ENCODE measurements at regions not wholly inside any gene's neighbourhood (a gene's known extent, or its start where the extent isn't known, plus 50 kb on each side); places are given as distances from the start of the nearest gene placed in this dataset.

GRCh38 chr2:120461546-120462537 lies 115.9 kb downstream of the INHBB start:
- Histone ChIP-seq H3K36me3 (ENCODE audit: control insufficient read depth in 2 of 2, insufficient read depth in 1 of 2, low read length in 2 of 2) (no peaks in the 10 kb centered on the region), H3K4me1 (ENCODE audit: control insufficient read depth, insufficient read depth, low read length) (no peaks in the 10 kb centered on the region), H3K4me3 (ENCODE audit: low read depth, low read length) (no peak overlapping the region), H3K9me3 (ENCODE audit: control insufficient read depth, insufficient read depth, low read depth, low read length) (no peaks in the 10 kb centered on the region), H3K27ac (ENCODE audit: extremely low read depth, low read depth, low read length) (no peak overlapping the region)
- ChIA-PET CTCF (interaction anchor here (0.9 kb wide), 1 partner anchor 85 kb away, joined by 4 read pairs; no protein-coding TSS in a partner anchor), POLR2A (no interaction called here)
- no peak for TF ChIP-seq SCRT2 (tag by site-specific recombination; IDR thresholded peaks at IDR 0.05)
- 0 out of 2 replicates have a peak, but pooled peaks have one; percentile 39 for TF ChIP-seq ZNF580 (tag by site-specific recombination; IDR thresholded peaks at IDR 0.05)
- no peak for TF ChIP-seq ZNF610 (tag by site-specific recombination; IDR thresholded peaks at IDR 0.05; ENCODE audit: borderline replicate concordance)

- Histone ChIP-seq H3K4me3 (ENCODE audit: low read depth, low read length) (no peak overlapping the region), H3K4me1 (ENCODE audit: control insufficient read depth, insufficient read depth, low read length) (no peaks in the 10 kb centered on the region), H3K27ac (ENCODE audit: extremely low read depth, low read depth, low read length) (no peak overlapping the region), H3K36me3 (ENCODE audit: control insufficient read depth in 2 of 2, insufficient read depth in 1 of 2, low read length in 2 of 2) (no peaks in the 10 kb centered on the region), H3K9me3 (ENCODE audit: control insufficient read depth, insufficient read depth, low read depth, low read length) (no peaks in the 10 kb centered on the region)
- POLR2A ChIA-PET: no interaction called here
- TF ChIP-seq ZNF266 (tag by site-specific recombination; IDR thresholded peaks at IDR 0.05; ENCODE audit: low read depth) (no peak), ZNF501 (tag by site-specific recombination; IDR thresholded peaks at IDR 0.05) (no peak), ZNF24 (tag by site-specific recombination; IDR thresholded peaks at IDR 0.05) (no peak), ZNF302 (tag by site-specific recombination; IDR thresholded peaks at IDR 0.05; ENCODE audit: low read depth) (no peak)
- CTCF ChIA-PET: interaction anchor here (0.7 kb wide), 2 partner anchors 50 to 101 kb away, joined by 3 to 4 read pairs; no protein-coding TSS in a partner anchor
Measured at GRCh38 chr2:120463527-120463926, 117.6 kb downstream of the INHBB start.

- Histone ChIP-seq H3K9me3 (ENCODE audit: control insufficient read depth, insufficient read depth, low read depth, low read length) (no peaks in the 10 kb centered on the region), H3K36me3 (ENCODE audit: control insufficient read depth in 2 of 2, insufficient read depth in 1 of 2, low read length in 2 of 2) (no peaks in the 10 kb centered on the region), H3K4me3 (ENCODE audit: low read depth, low read length) (no peak overlapping the region), H3K4me1 (ENCODE audit: control insufficient read depth, insufficient read depth, low read length) (no peaks in the 10 kb centered on the region), H3K27ac (ENCODE audit: extremely low read depth, low read depth, low read length) (no peak overlapping the region)
- ChIA-PET POLR2A (no interaction called here), CTCF (interaction anchor here (0.7 kb wide), 2 partner anchors 8 to 51 kb away, joined by 3 read pairs; no protein-coding TSS in a partner anchor)
- TF ChIP-seq ZNF768 (tag by site-specific recombination; IDR thresholded peaks at IDR 0.05): no peak
Measured at GRCh38 chr2:120463996-120464395, 118.1 kb downstream of the INHBB start.

- Histone ChIP-seq H3K36me3 (ENCODE audit: control insufficient read depth in 2 of 2, insufficient read depth in 1 of 2, low read length in 2 of 2) (no peaks in the 10 kb centered on the region), H3K4me1 (ENCODE audit: control insufficient read depth, insufficient read depth, low read length) (no peaks in the 10 kb centered on the region), H3K27ac (ENCODE audit: extremely low read depth, low read depth, low read length) (no peak overlapping the region), H3K4me3 (ENCODE audit: low read depth, low read length) (no peak overlapping the region), H3K9me3 (ENCODE audit: control insufficient read depth, insufficient read depth, low read depth, low read length) (no peaks in the 10 kb centered on the region)
- POLR2A ChIA-PET: no interaction called here
- CTCF ChIA-PET: interaction anchor here (0.7 kb wide), 1 partner anchor 8 kb away, joined by 3 read pairs; no protein-coding TSS in a partner anchor
- no peak for TF ChIP-seq ZNF10 (tag by site-specific recombination; IDR thresholded peaks at IDR 0.05)
- no peak for TF ChIP-seq ZNF626 (tag by site-specific recombination; IDR thresholded peaks at IDR 0.05)
Measured at GRCh38 chr2:120464448-120464931, 118.6 kb downstream of the INHBB start.

GRCh38 chr2:120465012-120465700 lies 119.2 kb downstream of the INHBB start:
- Histone ChIP-seq H3K4me1 (ENCODE audit: control insufficient read depth, insufficient read depth, low read length) (no peaks in the 10 kb centered on the region), H3K4me3 (ENCODE audit: low read depth, low read length) (no peak overlapping the region), H3K27ac (ENCODE audit: extremely low read depth, low read depth, low read length) (no peak overlapping the region), H3K36me3 (ENCODE audit: control insufficient read depth in 2 of 2, insufficient read depth in 1 of 2, low read length in 2 of 2) (no peaks in the 10 kb centered on the region), H3K9me3 (ENCODE audit: control insufficient read depth, insufficient read depth, low read depth, low read length) (no peaks in the 10 kb centered on the region)
- ChIA-PET CTCF (no interaction called here), POLR2A (no interaction called here)
- TF ChIP-seq ZNF48 (tag by site-specific recombination; IDR thresholded peaks at IDR 0.05) (no peak), ZNF623 (tag by site-specific recombination; IDR thresholded peaks at IDR 0.05) (no peak)
